Prostate gland (tissue), 2 donors: ENCODE measurements at regions not wholly inside any gene's neighbourhood (a gene's known extent, or its start where the extent isn't known, plus 50 kb on each side); places are given as distances from the start of the nearest gene placed in this dataset.

Experiments
- DNase-seq: peaks from one replicate; pipeline ENCODE4 v3.0.0-alpha.2; 2019; ENCODE audit warnings: low spot score
- H3K27ac ChIP-seq, 2 donors: fragments of 200-600 bp; sonication (generic); 2 replicates each; pipeline ENCODE4 v1.5.1; 2017 to 2019
- H3K27me3 ChIP-seq: fragments of 200-600 bp; sonication (generic); replicated peaks from 2 replicates; pipeline ENCODE4 v1.5.1; 2019; ENCODE audit not compliant: insufficient read depth
- H3K36me3 ChIP-seq, 2 donors: fragments of 200-600 bp; sonication (generic); 1 replicate in 1 of 2; 2 replicates in 1 of 2; pipeline versions ENCODE4 v1.5.1 to v1.8.1; 2017 to 2019
- H3K4me1 ChIP-seq: fragments of 200-600 bp; sonication (generic); replicated peaks from 2 replicates; pipeline ENCODE4 v1.5.1; 2019
- H3K4me3 ChIP-seq, 2 donors: fragments of 200-600 bp; sonication (generic); 2 replicates each; pipeline ENCODE4 v1.5.1; 2017 to 2019
- H3K9me3 ChIP-seq: fragments of 200-600 bp; sonication (generic); 2 replicates; pipeline ENCODE4 v1.5.1; 2017
- POLR2A ChIP-seq: fragments of 450-650 bp; IDR thresholded peaks from one replicate; pipeline ENCODE4 v1.6.1; 2016; ENCODE audit warnings: antibody characterized with exemption, mild to moderate bottlenecking
- POLR2AphosphoS5 ChIP-seq: sonication (generic); formaldehyde crosslinking; IDR thresholded peaks from one replicate; pipeline ENCODE4 v1.6.1; 2017; ENCODE audit warnings: antibody characterized with exemption
- WGBS: methylation state at CpG from one replicate; pipeline ENCODE4 v1.1.5; 2018; 5-methylcytosine and 5-hydroxymethylcytosine counted together
- intact Hi-C: fragments of 100-400 bp; cut with DNase I; formaldehyde crosslinking; loops from one replicate; pipeline ENCODE4 v1.14.2; 2022
- TF ChIP-seq, protein P1 (sequence below), 4 experiments: fragments of 200-600 bp in 2 of 4; fragments of 450-650 bp in 2 of 4; sonication (generic) in 2 of 4; IDR thresholded peaks; 1 replicate in 3 of 4; 2 replicates in 1 of 4; pipeline ENCODE4 v1.5.1; 2016 to 2019; ENCODE audit warnings: antibody characterized with exemption in 4 of 4, mild to moderate bottlenecking in 2 of 4, moderate library complexity in 2 of 4

DNA sequence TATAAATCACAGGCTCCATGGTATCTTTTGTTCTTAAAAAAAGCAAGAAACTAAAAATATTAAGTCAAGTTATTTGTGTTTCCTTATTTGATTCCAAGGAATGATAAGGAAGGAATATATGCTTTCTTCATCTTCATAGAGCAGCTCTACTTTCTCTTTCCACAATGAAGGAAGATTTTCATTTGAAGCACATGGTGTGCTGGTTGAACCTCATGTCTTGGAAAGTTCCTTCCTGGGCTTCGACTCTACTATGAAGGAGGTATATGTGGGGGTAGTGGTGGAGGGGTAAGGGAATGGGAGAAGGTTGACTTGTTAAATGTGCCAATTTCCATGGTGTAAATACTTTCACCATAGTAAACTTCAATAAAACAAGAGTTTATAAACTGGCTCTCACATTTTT lies 698.0 kb downstream of the CETN3 start:
- no peaks in the 10 kb centered on the region for H3K36me3 ChIP-seq
- H3K9me3 ChIP-seq = no peaks in the 10 kb centered on the region
- no peak for DNase-seq
- no peak overlapping the region for H3K27ac ChIP-seq
- no peak overlapping the region for H3K4me3 ChIP-seq
- intact Hi-C loops = no loop called here
- 98% methylated on average over 1 of the region's 1 CpG for WGBS
- H3K4me1 ChIP-seq = no peaks in the 10 kb centered on the region
- no peaks in the 10 kb centered on the region for H3K27me3 ChIP-seq
- TF ChIP-seq POLR2AphosphoS5 = no peak
- TF ChIP-seq POLR2A = no peak
- TF ChIP-seq, protein P1, sequence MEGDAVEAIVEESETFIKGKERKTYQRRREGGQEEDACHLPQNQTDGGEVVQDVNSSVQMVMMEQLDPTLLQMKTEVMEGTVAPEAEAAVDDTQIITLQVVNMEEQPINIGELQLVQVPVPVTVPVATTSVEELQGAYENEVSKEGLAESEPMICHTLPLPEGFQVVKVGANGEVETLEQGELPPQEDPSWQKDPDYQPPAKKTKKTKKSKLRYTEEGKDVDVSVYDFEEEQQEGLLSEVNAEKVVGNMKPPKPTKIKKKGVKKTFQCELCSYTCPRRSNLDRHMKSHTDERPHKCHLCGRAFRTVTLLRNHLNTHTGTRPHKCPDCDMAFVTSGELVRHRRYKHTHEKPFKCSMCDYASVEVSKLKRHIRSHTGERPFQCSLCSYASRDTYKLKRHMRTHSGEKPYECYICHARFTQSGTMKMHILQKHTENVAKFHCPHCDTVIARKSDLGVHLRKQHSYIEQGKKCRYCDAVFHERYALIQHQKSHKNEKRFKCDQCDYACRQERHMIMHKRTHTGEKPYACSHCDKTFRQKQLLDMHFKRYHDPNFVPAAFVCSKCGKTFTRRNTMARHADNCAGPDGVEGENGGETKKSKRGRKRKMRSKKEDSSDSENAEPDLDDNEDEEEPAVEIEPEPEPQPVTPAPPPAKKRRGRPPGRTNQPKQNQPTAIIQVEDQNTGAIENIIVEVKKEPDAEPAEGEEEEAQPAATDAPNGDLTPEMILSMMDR (IDR thresholded peaks at IDR 0.05) = no peak

DNA sequence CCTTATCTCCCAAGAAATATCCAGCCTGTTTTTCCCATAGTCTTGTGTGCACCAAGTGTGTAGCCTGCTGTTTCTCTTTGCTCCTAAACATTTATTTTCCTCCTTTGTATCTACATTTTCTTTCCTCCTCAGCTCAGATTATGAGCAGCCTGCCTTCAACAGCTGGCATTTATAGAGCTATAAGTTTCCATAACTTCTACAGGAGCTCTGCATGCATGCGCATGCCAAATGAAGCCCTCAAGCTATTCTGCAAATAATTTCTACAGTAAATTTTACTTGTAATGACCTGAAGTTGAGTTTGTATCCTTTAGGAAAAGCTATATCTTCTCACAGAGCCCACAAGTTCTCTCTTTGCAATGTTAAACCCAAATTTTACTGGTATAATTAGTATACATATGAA lies 699.5 kb downstream of the CETN3 start:
- no peaks in the 10 kb centered on the region for H3K9me3 ChIP-seq
- no peak for DNase-seq
- no peaks in the 10 kb centered on the region for H3K4me1 ChIP-seq
- WGBS = 56% methylated on average over 1 of the region's 1 CpG
- no peaks in the 10 kb centered on the region for H3K36me3 ChIP-seq
- H3K27me3 ChIP-seq = no peaks in the 10 kb centered on the region
- intact Hi-C loops = no loop called here
- H3K4me3 ChIP-seq = no peak overlapping the region
- no peak overlapping the region for H3K27ac ChIP-seq
- TF ChIP-seq POLR2AphosphoS5 (no peak), POLR2A (no peak)
- TF ChIP-seq, protein P1 (IDR thresholded peaks at IDR 0.05) = no peak

DNA sequence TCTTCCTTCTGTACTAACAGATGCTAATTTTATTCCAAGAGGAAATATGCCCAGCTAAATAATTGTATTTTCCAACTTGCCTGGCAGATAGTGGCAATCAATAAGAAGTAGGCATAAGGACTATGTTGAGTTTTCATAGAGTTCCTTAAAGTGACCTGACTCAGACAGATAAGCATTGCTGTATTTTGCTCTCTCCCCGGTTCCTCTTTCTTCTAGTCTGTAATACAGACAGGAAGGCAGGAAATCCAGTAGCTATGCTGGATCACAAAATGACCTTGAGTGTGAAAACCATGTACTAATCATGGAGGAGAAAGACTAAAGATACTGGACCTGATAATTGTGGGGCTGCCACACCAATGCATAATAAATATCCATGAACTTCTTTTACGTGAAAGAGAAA lies 701.7 kb downstream of the CETN3 start:
- intact Hi-C loops = no loop called here
- Histone ChIP-seq H3K4me1 (no peaks in the 10 kb centered on the region), H3K36me3 (no peaks in the 10 kb centered on the region), H3K27me3 (no peaks in the 10 kb centered on the region), H3K27ac (no peak overlapping the region), H3K4me3 (no peak overlapping the region), H3K9me3 (no peaks in the 10 kb centered on the region)
- no peak for DNase-seq
- WGBS = 94% methylated on average over 2 of the region's 2 CpGs
- TF ChIP-seq POLR2AphosphoS5 (no peak), POLR2A (no peak)
- TF ChIP-seq, protein P1 (IDR thresholded peaks at IDR 0.05) = no peak

DNA sequence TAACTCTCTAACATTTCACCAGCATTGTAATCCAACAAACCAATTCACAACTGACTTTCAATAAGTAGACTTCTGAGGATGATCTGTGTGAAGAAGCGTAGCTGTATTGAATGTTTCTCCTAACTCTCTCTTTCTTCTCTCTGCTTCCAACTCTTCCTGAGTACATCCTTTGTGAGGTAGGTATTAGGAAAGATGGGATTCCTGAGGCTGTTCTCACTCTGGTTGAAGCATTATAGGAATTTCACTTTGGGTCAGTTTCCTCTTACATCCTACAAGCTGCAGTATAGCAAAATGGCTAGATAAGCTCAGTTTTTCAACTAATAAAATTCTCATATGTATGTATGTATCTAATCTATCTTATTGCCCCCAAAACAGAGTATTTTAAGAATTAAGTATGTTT lies 702.8 kb downstream of the CETN3 start:
- 91% methylated on average over 1 of the region's 1 CpG for WGBS
- Histone ChIP-seq H3K36me3 (no peaks in the 10 kb centered on the region), H3K9me3 (no peaks in the 10 kb centered on the region), H3K27me3 (no peaks in the 10 kb centered on the region), H3K4me3 (no peak overlapping the region), H3K27ac (no peak overlapping the region), H3K4me1 (no peaks in the 10 kb centered on the region)
- DNase-seq = no peak
- TF ChIP-seq POLR2A (no peak), POLR2AphosphoS5 (no peak)
- intact Hi-C loops = no loop called here

DNA sequence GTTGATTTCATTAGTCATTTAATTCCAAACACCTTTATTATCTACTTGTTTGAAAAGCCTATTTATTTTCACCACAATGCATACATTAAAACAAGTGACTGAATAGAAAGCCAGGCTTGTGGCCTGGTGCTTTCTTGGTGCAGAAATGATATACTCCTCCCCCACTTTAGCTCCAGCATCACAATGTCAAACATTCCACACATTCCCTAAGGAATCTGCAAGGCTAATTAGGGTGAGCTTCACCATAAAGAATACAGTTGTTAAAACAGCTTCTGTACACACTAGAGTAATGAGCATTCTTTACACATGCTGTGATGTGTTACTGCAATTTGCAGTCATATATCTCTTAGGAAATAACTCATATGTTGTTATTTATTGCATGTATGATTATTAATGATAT lies 705.7 kb downstream of the CETN3 start:
- TF ChIP-seq POLR2AphosphoS5 (no peak), POLR2A (no peak)
- TF ChIP-seq, protein P1 (IDR thresholded peaks at IDR 0.05) = no peak

More for the DNA sequence above, 705.7 kb downstream of the CETN3 start:
- Histone ChIP-seq H3K27ac (no peak overlapping the region), H3K4me1 (no peaks in the 10 kb centered on the region), H3K36me3 (no peaks in the 10 kb centered on the region), H3K27me3 (no peaks in the 10 kb centered on the region), H3K9me3 (no peaks in the 10 kb centered on the region), H3K4me3 (no peak overlapping the region)
- intact Hi-C loops = no loop called here
- DNase-seq = no peak
